Peyer's patch (tissue), 4 donors: ENCODE measurements at regions not wholly inside any gene's neighbourhood (a gene's known extent, or its start where the extent isn't known, plus 50 kb on each side); places are given as distances from the start of the nearest gene placed in this dataset.

Experiments
- DNase-seq, 3 donors: peaks; one replicate each; pipeline ENCODE4 v3.0.0-alpha.2; 2017 to 2019
- H3K27ac ChIP-seq, 4 donors: fragments of 200-600 bp; sonication (generic); one replicate each; pipeline ENCODE4 v1.5.1; 2016 to 2019
- H3K27me3 ChIP-seq, 2 donors: fragments of 200-600 bp; sonication (generic); one replicate each; pipeline ENCODE4 v1.5.1; 2019
- H3K36me3 ChIP-seq, 3 donors: fragments of 200-600 bp; sonication (generic); one replicate each; pipeline ENCODE4 v1.5.1; 2016 to 2019
- H3K4me1 ChIP-seq, 4 donors: fragments of 200-600 bp; sonication (generic); one replicate each; pipeline ENCODE4 v1.5.1; 2016 to 2019
- H3K4me3 ChIP-seq, 4 donors: fragments of 200-600 bp; sonication (generic); 1 replicate in 3 of 4; 2 replicates in 1 of 4; pipeline ENCODE4 v1.5.1; 2016 to 2019; ENCODE audit warnings: mild to moderate bottlenecking in 1 of 4
- H3K9me3 ChIP-seq, 4 donors: fragments of 200-600 bp; sonication (generic); one replicate each; pipeline ENCODE4 v1.5.1; 2016 to 2019; ENCODE audit warnings: mild to moderate bottlenecking in 1 of 4
- CTCF ChIP-seq, 6 experiments: fragments of 450-650 bp in 4 of 6; fragments of 200-600 bp in 2 of 6; sonication (generic) in 1 of 6; IDR thresholded peaks; one replicate each; pipeline ENCODE4 v1.5.1; 2017 to 2019; ENCODE audit warnings: antibody characterized with exemption in 6 of 6, mild to moderate bottlenecking in 3 of 6, moderate library complexity in 1 of 6
- POLR2A ChIP-seq, 2 donors: fragments of 450-650 bp; IDR thresholded peaks; one replicate each; pipeline ENCODE4 v1.5.1; 2017; ENCODE audit warnings: antibody characterized with exemption in 2 of 2, mild to moderate bottlenecking in 2 of 2, moderate library complexity in 2 of 2

GRCh38 chr5:105030153-105030552 is 1467.6 kb upstream of the NUDT12 start:
- Histone ChIP-seq H3K27ac (no peak overlapping the region), H3K4me1 (no peaks in the 10 kb centered on the region), H3K4me3 (no peak overlapping the region), H3K36me3 (no peaks in the 10 kb centered on the region), H3K9me3 (no peaks in the 10 kb centered on the region), H3K27me3 (no peaks in the 10 kb centered on the region)
- DNase-seq, result no peak
- no peak for TF ChIP-seq POLR2A (IDR thresholded peaks at IDR 0.05)
- TF ChIP-seq CTCF (IDR thresholded peaks at IDR 0.05), result no peak

- no peak for TF ChIP-seq CTCF (IDR thresholded peaks at IDR 0.05)
- no peak for TF ChIP-seq POLR2A (IDR thresholded peaks at IDR 0.05)
- Histone ChIP-seq H3K27ac (no peak overlapping the region), H3K4me1 (no peaks in the 10 kb centered on the region), H3K4me3 (no peak overlapping the region), H3K36me3 (no peaks in the 10 kb centered on the region), H3K27me3 (no peaks in the 10 kb centered on the region), H3K9me3 (no peaks in the 10 kb centered on the region)
- DNase-seq, result no peak
Observed at GRCh38 chr5:105015098-105015497, 1452.5 kb upstream of the NUDT12 start.

GRCh38 chr5:104998572-104998971 is 1436.0 kb upstream of the NUDT12 start:
- Histone ChIP-seq H3K4me1 (no peaks in the 10 kb centered on the region), H3K9me3 (no peaks in the 10 kb centered on the region), H3K27ac (no peak overlapping the region), H3K4me3 (no peak overlapping the region), H3K36me3 (no peaks in the 10 kb centered on the region), H3K27me3 (no peaks in the 10 kb centered on the region)
- TF ChIP-seq CTCF (IDR thresholded peaks at IDR 0.05) (no peak), POLR2A (IDR thresholded peaks at IDR 0.05) (no peak)
- DNase-seq, result no peak

GRCh38 chr5:104998169-104998568 is 1435.6 kb upstream of the NUDT12 start:
- H3K36me3 ChIP-seq, result no peaks in the 10 kb centered on the region
- no peaks in the 10 kb centered on the region for H3K4me1 ChIP-seq
- DNase-seq, result no peak
- TF ChIP-seq POLR2A (IDR thresholded peaks at IDR 0.05) (no peak), CTCF (IDR thresholded peaks at IDR 0.05) (no peak)
- no peaks in the 10 kb centered on the region for H3K9me3 ChIP-seq
- H3K4me3 ChIP-seq, result no peak overlapping the region
- H3K27me3 ChIP-seq, result no peaks in the 10 kb centered on the region
- no peak overlapping the region for H3K27ac ChIP-seq

- TF ChIP-seq CTCF (IDR thresholded peaks at IDR 0.05) (no peak), POLR2A (IDR thresholded peaks at IDR 0.05) (no peak)
- Histone ChIP-seq H3K4me3 (no peak overlapping the region), H3K4me1 (no peaks in the 10 kb centered on the region), H3K27me3 (no peaks in the 10 kb centered on the region), H3K36me3 (no peaks in the 10 kb centered on the region), H3K27ac (no peak overlapping the region), H3K9me3 (no peaks in the 10 kb centered on the region)
- no peak for DNase-seq
Observed at GRCh38 chr5:104987074-104987473, 1424.5 kb upstream of the NUDT12 start.

- no peaks in the 10 kb centered on the region for H3K27me3 ChIP-seq
- H3K9me3 ChIP-seq, result no peaks in the 10 kb centered on the region
- H3K27ac ChIP-seq, result no peak overlapping the region
- H3K4me3 ChIP-seq, result no peak overlapping the region
- H3K4me1 ChIP-seq, result no peaks in the 10 kb centered on the region
- TF ChIP-seq CTCF (IDR thresholded peaks at IDR 0.05) (no peak), POLR2A (IDR thresholded peaks at IDR 0.05) (no peak)
- H3K36me3 ChIP-seq, result no peaks in the 10 kb centered on the region
- no peak for DNase-seq
Observed at GRCh38 chr5:104977529-104977928, 1414.9 kb upstream of the NUDT12 start.
